Immature natural killer cell (primary cell): ENCODE measurements at regions not wholly inside any gene's neighbourhood (a gene's known extent, or its start where the extent isn't known, plus 50 kb on each side); places are given as distances from the start of the nearest gene placed in this dataset.
"Not testable (repeated sequence)": the region's sequence is repeated elsewhere in the genome, so short reads cannot be mapped to it uniquely, and the experiment has no call there.

Experiments used
- DNase-seq, 3 donors: peaks; one replicate each; pipeline ENCODE4 v3.0.0; 2022; ENCODE audit warnings: mixed read lengths in 1 of 3
- H3K27ac Mint-ChIP-seq, 6 donors: one replicate each; pipeline ENCODE4 v1.8.0; 2020; ENCODE audit warnings: mixed read lengths in 6 of 6, mild to moderate bottlenecking in 5 of 6, inconsistent platforms in 4 of 6, moderate library complexity in 3 of 6
- H3K27me3 Mint-ChIP-seq, 3 donors: one replicate each; pipeline ENCODE4 v1.8.0; 2020 to 2021; ENCODE audit warnings: low read depth in 3 of 3, mild to moderate bottlenecking in 3 of 3, mixed read lengths in 3 of 3, moderate library complexity in 3 of 3, inconsistent platforms in 1 of 3
- H3K36me3 Mint-ChIP-seq, 3 donors: one replicate each; pipeline ENCODE4 v1.8.0; 2020; ENCODE audit warnings: mixed read lengths in 3 of 3, inconsistent platforms in 2 of 3, mild to moderate bottlenecking in 2 of 3
- H3K4me1 Mint-ChIP-seq, 2 donors: one replicate each; pipeline ENCODE4 v1.8.0; 2020; ENCODE audit warnings: inconsistent platforms in 2 of 2, mild to moderate bottlenecking in 2 of 2, mixed read lengths in 2 of 2, moderate library complexity in 1 of 2
- H3K4me3 Mint-ChIP-seq, 5 donors: one replicate each; pipeline ENCODE4 v1.8.0; 2020; ENCODE audit warnings: mild to moderate bottlenecking in 5 of 5, mixed read lengths in 5 of 5, inconsistent platforms in 3 of 5, moderate library complexity in 3 of 5
- H3K9me3 Mint-ChIP-seq, 6 donors: one replicate each; pipeline ENCODE4 v1.8.0; 2020; ENCODE audit warnings: mild to moderate bottlenecking in 6 of 6, mixed read lengths in 6 of 6, inconsistent platforms in 4 of 6, moderate library complexity in 3 of 6

- Mint-ChIP-seq H3K4me1 (peaks cover 0 to 5% of the 10 kb centered on the region in 2 donors), H3K9me3 (peaks cover 0 to 7% (median 2%) of the 10 kb centered on the region in 6 donors), H3K36me3 (no peaks in the 10 kb centered on the region), H3K27me3 (peaks cover 0 to 14% (median 3%) of the 10 kb centered on the region in 3 donors), H3K27ac (no peak overlapping the region), H3K4me3 (no peak overlapping the region)
- DNase-seq, result no peak
These were observed 159.8 kb upstream of the JADE1 start for GRCh38 chr4:128649575-128650205.

- Mint-ChIP-seq H3K4me1 (peaks cover 0 to 5% of the 10 kb centered on the region in 2 donors), H3K27ac (no peak overlapping the region), H3K9me3 (peaks cover 0 to 6% (median under 1%) of the 10 kb centered on the region in 6 donors), H3K36me3 (no peaks in the 10 kb centered on the region), H3K27me3 (peaks cover 0 to 14% (median 3%) of the 10 kb centered on the region in 3 donors), H3K4me3 (no peak overlapping the region)
- DNase-seq, result no peak
These were observed 160.3 kb upstream of the JADE1 start for GRCh38 chr4:128649161-128649560.

GRCh38 chr4:128648021-128648420, 161.5 kb upstream of the JADE1 start:
- Mint-ChIP-seq H3K4me3 (no peak overlapping the region), H3K27ac (no peak overlapping the region), H3K9me3 (peaks cover 0 to 4% (median 0%) of the 10 kb centered on the region in 6 donors), H3K4me1 (peaks cover 0 to 5% of the 10 kb centered on the region in 2 donors), H3K36me3 (no peaks in the 10 kb centered on the region), H3K27me3 (peaks cover 0 to 9% (median 3%) of the 10 kb centered on the region in 3 donors)
- DNase-seq, result no peak

- peak in 1 of 3 donors; percentile 38 for DNase-seq
- not testable (repeated sequence) for H3K27me3 Mint-ChIP-seq, H3K9me3 Mint-ChIP-seq, H3K27ac Mint-ChIP-seq, H3K36me3 Mint-ChIP-seq, H3K4me1 Mint-ChIP-seq, H3K4me3 Mint-ChIP-seq
These were observed 162.6 kb upstream of the JADE1 start for GRCh38 chr4:128646893-128647292.

- not testable (repeated sequence) for H3K27me3 Mint-ChIP-seq, H3K4me3 Mint-ChIP-seq, DNase-seq, H3K4me1 Mint-ChIP-seq, H3K27ac Mint-ChIP-seq, H3K9me3 Mint-ChIP-seq, H3K36me3 Mint-ChIP-seq
These were observed 164.5 kb upstream of the JADE1 start for GRCh38 chr4:128644693-128645654.

GRCh38 chr4:128644107-128644506, 165.4 kb upstream of the JADE1 start:
- not testable (repeated sequence) for H3K4me1 Mint-ChIP-seq, H3K27me3 Mint-ChIP-seq, H3K36me3 Mint-ChIP-seq, H3K27ac Mint-ChIP-seq, DNase-seq, H3K9me3 Mint-ChIP-seq, H3K4me3 Mint-ChIP-seq

GRCh38 chr4:128641566-128641965, 167.9 kb upstream of the JADE1 start:
- DNase-seq, H3K4me1 Mint-ChIP-seq, H3K36me3 Mint-ChIP-seq, H3K4me3 Mint-ChIP-seq, H3K9me3 Mint-ChIP-seq, H3K27ac Mint-ChIP-seq, H3K27me3 Mint-ChIP-seq: not testable (repeated sequence)

GRCh38 chr4:128639541-128640270, 169.8 kb upstream of the JADE1 start:
- Mint-ChIP-seq H3K4me3 (no peak overlapping the region), H3K36me3 (no peaks in the 10 kb centered on the region), H3K9me3 (no peaks in the 10 kb centered on the region), H3K4me1 (peaks cover 0 to 3% of the 10 kb centered on the region in 2 donors), H3K27ac (no peak overlapping the region), H3K27me3 (no peaks in the 10 kb centered on the region)
- DNase-seq, result no peak

GRCh38 chr4:128636906-128637305, 172.6 kb upstream of the JADE1 start:
- Mint-ChIP-seq H3K27ac (no peak overlapping the region), H3K4me1 (peaks cover 14 to 22% of the 10 kb centered on the region in 2 donors), H3K9me3 (peaks cover 0 to 1% (median 0%) of the 10 kb centered on the region in 6 donors), H3K36me3 (peaks cover 0 to 5% (median 0%) of the 10 kb centered on the region in 3 donors), H3K27me3 (peaks cover 0 to 3% (median 0%) of the 10 kb centered on the region in 3 donors), H3K4me3 (no peak overlapping the region)
- no peak for DNase-seq

- Mint-ChIP-seq H3K36me3 (peaks cover 0 to 5% (median 0%) of the 10 kb centered on the region in 3 donors), H3K9me3 (peaks cover 0 to 1% (median 0%) of the 10 kb centered on the region in 6 donors), H3K4me3 (no peak overlapping the region), H3K27ac (no peak overlapping the region), H3K4me1 (peaks cover 14 to 23% of the 10 kb centered on the region in 2 donors), H3K27me3 (peaks cover 0 to 3% (median 0%) of the 10 kb centered on the region in 3 donors)
- no peak for DNase-seq
These were observed 173.4 kb upstream of the JADE1 start for GRCh38 chr4:128635955-128636560.

GRCh38 chr4:128635141-128635954, 174.2 kb upstream of the JADE1 start:
- no peak for DNase-seq
- Mint-ChIP-seq H3K9me3 (peaks cover 0 to 1% (median 0%) of the 10 kb centered on the region in 6 donors), H3K36me3 (peaks cover 0 to 5% (median 0%) of the 10 kb centered on the region in 3 donors), H3K4me3 (no peak overlapping the region), H3K4me1 (peaks cover 14 to 25% of the 10 kb centered on the region in 2 donors), H3K27ac (no peak overlapping the region), H3K27me3 (peaks cover 0 to 3% (median 0%) of the 10 kb centered on the region in 3 donors)

- Mint-ChIP-seq H3K4me1 (peaks cover 14 to 25% of the 10 kb centered on the region in 2 donors), H3K4me3 (peak overlapping the region in 2 of 5 donors; percentile 3 to 16), H3K9me3 (peaks cover 0 to 1% (median 0%) of the 10 kb centered on the region in 6 donors), H3K36me3 (peaks cover 0 to 5% (median 0%) of the 10 kb centered on the region in 3 donors), H3K27me3 (peaks cover 0 to 3% (median 2%) of the 10 kb centered on the region in 3 donors), H3K27ac (peak overlapping the region in 3 of 6 donors; percentile 0 to 26 (median 9))
- peak in 1 of 3 donors; percentile 10 for DNase-seq
These were observed 176.4 kb upstream of the JADE1 start for GRCh38 chr4:128633067-128633466.
